HL-60 (cell line): ENCODE measurements at regions not wholly inside any gene's neighbourhood (a gene's known extent, or its start where the extent isn't known, plus 50 kb on each side); places are given as distances from the start of the nearest gene placed in this dataset.

ENCODE experiments used
- CTCF ChIP-seq: IDR thresholded peaks from one replicate; pipeline ENCODE4 v1.5.1; 2011; ENCODE audit warnings: low read length, control low read depth, inconsistent platforms; ENCODE audit not compliant: insufficient read depth
- GABPA ChIP-seq: IDR thresholded peaks from 2 replicates; pipeline ENCODE4 v1.6.1; 2012; ENCODE audit warnings: low read depth
- POLR2AphosphoS5 ChIP-seq: IDR thresholded peaks from 2 replicates; pipeline ENCODE4 v1.6.1; 2012; ENCODE audit warnings: low read depth
- SPI1 ChIP-seq: IDR thresholded peaks from 2 replicates; pipeline ENCODE4 v1.6.1; 2012; ENCODE audit warnings: low read depth, mild to moderate bottlenecking, borderline replicate concordance
- TF ChIP-seq, protein P1 (sequence below): IDR thresholded peaks from 2 replicates; pipeline ENCODE4 v1.6.1; 2012; ENCODE audit warnings: low read depth; ENCODE audit not compliant: insufficient replicate concordance

GRCh38 chr14:38727731-38728130, 375.3 kb downstream of the SEC23A start:
- TF ChIP-seq CTCF: no peak
- no peak for TF ChIP-seq POLR2AphosphoS5
- TF ChIP-seq, protein P1, sequence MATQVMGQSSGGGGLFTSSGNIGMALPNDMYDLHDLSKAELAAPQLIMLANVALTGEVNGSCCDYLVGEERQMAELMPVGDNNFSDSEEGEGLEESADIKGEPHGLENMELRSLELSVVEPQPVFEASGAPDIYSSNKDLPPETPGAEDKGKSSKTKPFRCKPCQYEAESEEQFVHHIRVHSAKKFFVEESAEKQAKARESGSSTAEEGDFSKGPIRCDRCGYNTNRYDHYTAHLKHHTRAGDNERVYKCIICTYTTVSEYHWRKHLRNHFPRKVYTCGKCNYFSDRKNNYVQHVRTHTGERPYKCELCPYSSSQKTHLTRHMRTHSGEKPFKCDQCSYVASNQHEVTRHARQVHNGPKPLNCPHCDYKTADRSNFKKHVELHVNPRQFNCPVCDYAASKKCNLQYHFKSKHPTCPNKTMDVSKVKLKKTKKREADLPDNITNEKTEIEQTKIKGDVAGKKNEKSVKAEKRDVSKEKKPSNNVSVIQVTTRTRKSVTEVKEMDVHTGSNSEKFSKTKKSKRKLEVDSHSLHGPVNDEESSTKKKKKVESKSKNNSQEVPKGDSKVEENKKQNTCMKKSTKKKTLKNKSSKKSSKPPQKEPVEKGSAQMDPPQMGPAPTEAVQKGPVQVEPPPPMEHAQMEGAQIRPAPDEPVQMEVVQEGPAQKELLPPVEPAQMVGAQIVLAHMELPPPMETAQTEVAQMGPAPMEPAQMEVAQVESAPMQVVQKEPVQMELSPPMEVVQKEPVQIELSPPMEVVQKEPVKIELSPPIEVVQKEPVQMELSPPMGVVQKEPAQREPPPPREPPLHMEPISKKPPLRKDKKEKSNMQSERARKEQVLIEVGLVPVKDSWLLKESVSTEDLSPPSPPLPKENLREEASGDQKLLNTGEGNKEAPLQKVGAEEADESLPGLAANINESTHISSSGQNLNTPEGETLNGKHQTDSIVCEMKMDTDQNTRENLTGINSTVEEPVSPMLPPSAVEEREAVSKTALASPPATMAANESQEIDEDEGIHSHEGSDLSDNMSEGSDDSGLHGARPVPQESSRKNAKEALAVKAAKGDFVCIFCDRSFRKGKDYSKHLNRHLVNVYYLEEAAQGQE: no peak
- no peak for TF ChIP-seq GABPA
- TF ChIP-seq SPI1: no peak
